HG03354 (cell line): ENCODE measurements at regions not wholly inside any gene's neighbourhood (a gene's known extent, or its start where the extent isn't known, plus 50 kb on each side); places are given as distances from the start of the nearest gene placed in this dataset.

Experiments used
- ATAC-seq: cut with Tn5 transposase; IDR thresholded peaks from one replicate; pipeline ENCODE4 v1.9.1; 2021; ENCODE audit warnings: mild to moderate bottlenecking; ENCODE audit not compliant: unreplicated experiment, poor library complexity, severe bottlenecking

- no peak for ATAC-seq
Measured at GRCh38 chr18:76208678-76209306, 286.2 kb downstream of the ZNF516 start.

- no peak for ATAC-seq
Measured at GRCh38 chr18:76205906-76206305, 289.1 kb downstream of the ZNF516 start.

GRCh38 chr18:76203552-76203951 lies 291.5 kb downstream of the ZNF516 start:
- no peak for ATAC-seq

DNA sequence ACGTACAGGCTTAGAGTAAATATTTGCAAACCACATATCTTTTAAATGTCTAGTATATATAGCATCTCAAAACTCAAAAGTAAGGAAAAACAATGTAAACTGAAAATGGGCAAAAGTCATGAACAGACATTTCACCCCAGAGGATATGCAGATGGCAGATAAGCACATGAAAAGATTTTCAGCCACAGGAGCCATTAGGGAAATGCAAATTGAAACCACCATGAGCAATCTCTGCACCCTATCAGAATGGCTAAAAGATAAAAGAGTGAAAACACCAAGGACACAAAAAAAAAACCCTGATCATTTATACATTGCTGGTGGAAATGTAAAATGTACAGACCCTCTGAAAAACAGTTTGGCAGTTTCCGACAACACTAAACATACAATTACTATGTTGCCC lies 292.7 kb downstream of the ZNF516 start:
- no peak for ATAC-seq

DNA sequence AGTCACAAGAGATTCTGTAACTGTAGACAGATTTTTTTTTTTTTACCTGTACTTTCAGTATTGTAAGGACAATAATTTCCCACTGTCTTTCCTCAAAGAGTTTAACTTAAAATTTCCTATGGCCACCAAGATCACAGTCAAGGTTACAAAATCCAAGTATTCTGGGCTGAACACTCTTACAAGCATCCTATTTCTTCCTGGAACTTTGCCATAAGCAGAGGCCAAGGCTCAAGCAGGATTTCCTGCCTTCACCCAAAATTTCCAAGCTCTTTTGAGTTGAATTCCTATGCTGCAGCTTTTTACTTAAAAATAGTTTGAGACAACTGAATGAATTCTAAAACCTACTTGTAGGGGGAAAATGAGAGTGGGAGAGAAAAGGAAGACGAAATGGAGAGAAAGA lies 299.4 kb downstream of the ZNF516 start:
- no peak for ATAC-seq

- no peak for ATAC-seq
Measured at GRCh38 chr18:76188097-76188496, 306.9 kb downstream of the ZNF516 start.

- no peak for ATAC-seq
Measured at GRCh38 chr18:76179257-76179656, 315.8 kb downstream of the ZNF516 start.

GRCh38 chr18:76177160-76177559 lies 317.9 kb downstream of the ZNF516 start:
- no peak for ATAC-seq

GRCh38 chr18:76174451-76174850 lies 320.6 kb downstream of the ZNF516 start:
- ATAC-seq: no peak

GRCh38 chr18:76169733-76170132 lies 325.3 kb downstream of the ZNF516 start:
- no peak for ATAC-seq

GRCh38 chr18:76167845-76168621 lies 327.0 kb downstream of the ZNF516 start:
- ATAC-seq: no peak

DNA sequence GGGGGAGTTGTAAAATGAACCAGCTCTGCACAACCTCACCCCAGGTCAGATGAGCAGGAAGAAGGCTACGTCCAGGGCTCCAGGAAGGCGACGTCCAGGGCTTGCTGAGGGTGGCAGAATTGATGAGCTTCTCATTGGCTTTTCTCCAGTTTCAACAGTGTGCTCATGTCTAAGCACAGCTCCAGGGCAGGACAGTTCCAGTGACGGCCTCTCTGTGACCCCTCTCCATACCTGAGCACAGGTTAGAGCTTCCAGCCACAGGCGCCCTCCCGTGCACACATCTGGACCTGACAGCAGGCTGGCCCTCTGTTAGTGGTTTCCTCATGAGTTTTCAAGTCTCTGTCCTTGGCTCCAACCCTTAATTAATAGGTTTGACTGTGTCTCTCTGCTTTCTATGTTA lies 327.6 kb downstream of the ZNF516 start:
- no peak for ATAC-seq

GRCh38 chr18:76162886-76163285 lies 332.2 kb downstream of the ZNF516 start:
- ATAC-seq: no peak

DNA sequence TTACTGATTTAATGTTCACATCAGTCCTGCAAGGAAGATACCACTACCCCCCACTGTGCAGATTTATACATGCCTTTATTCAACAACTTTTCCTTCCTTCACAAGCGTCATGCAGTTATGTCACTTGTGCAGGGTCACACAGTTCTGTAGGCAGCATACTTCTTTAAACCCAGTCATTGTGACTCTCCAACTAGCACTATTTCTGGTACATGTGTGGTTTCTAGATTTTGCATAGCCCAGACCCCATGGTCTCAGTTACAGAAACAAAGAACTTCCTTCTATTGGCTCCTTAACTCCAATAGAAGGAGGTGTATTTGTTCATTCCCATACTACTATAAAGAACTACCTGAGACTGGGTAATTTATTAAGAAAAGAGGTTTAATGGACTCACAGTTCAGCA lies 333.1 kb downstream of the ZNF516 start:
- ATAC-seq: no peak

DNA sequence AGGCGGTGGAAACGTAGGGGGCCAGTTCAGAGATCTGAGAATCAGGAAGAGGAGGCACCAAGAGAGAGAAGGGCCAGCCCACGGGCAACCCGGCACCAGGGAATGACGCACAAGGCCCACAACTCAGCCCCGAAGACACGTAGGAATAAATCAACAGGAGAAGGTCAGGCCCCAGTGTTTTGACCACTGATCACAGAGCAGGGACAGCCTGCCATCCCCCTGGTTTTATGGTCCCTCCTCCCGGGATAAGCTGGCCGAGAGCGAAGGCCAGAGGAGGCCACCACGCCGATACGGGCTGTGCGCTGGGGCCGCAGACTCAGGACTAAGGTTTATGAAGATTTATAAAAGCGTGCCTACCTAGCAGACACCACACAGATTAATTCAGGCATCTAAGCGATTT lies 341.4 kb downstream of the ZNF516 start:
- ATAC-seq: no peak

DNA sequence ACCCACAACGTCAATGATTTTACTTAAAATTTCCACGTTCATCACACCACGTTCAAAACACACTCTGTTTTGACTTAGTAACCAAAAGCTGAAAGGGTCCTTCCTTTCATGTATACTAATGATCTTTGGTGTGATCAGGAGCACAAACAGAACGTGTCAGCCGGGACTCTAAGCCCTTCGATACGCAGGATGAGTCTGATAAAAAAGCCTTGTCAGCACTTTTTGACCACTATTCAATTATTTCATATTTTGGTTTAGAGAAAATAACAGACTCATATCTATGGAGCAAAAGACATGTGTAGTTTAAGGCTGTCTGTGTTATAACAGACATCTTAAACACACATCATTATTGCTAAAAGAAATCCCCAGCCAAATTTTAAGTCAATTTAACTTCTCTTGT lies 345.3 kb downstream of the ZNF516 start:
- ATAC-seq: no peak

DNA sequence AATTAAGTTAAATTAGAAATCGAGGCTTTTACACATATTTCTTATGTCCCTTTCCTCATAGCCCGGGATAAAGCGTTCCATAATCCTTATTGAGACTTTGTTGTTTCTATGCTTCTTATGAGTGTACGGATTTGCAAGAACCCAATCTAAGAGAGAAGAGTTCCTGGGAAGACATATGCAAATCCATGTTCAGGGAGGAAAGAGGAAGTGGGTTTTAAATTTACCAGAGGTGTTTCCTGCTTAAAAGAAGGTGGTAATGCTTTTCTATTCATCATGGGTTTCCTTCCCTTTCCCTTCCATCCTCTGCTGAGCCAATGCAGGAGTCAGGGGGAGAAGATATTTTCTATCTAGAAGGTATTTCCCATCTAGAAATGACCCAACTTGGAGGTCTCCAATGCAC lies 345.8 kb downstream of the ZNF516 start:
- no peak for ATAC-seq

DNA sequence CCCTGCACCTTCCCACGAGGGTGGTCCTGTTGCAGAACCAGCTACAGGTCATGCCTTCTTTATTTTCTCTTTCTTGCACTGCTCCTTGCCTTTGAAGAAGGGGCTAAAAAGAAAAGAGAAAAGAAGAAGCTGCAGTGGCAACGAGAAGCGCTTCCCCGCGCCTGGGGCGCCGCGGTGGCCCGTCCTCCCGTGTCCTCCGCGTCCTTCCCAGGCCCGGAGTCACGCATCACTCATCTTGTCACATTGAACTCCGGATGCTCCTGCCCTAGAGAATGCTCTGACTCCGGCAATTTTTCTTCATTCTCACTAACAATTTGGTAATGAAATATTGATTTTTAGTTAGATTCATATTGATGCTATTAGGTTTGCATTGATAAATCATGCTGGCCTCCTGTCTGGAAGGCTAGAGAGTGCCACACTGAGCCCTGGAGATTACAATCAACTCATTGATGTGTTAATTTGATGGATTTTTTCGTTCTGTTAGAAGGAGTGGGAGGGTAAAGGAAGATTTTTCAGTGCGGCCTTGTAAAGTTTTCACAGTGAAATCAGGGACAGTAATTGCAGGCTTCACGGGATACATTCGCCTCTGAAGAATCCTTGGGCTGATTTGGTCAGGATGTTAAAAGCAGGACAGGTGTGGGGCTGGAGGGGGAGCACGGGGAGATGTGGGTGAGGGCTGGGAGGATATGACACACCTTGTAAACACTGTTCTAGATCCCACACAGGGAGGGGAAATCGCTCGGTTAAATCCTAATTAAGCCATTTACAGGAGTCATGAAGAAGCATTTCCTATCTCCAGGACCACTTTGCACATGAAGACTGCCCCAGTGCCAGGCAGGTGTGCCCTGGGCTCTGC lies 349.3 kb downstream of the ZNF516 start:
- ATAC-seq: no peak

- no peak for ATAC-seq
Measured at GRCh38 chr18:76144844-76145243, 350.2 kb downstream of the ZNF516 start.

DNA sequence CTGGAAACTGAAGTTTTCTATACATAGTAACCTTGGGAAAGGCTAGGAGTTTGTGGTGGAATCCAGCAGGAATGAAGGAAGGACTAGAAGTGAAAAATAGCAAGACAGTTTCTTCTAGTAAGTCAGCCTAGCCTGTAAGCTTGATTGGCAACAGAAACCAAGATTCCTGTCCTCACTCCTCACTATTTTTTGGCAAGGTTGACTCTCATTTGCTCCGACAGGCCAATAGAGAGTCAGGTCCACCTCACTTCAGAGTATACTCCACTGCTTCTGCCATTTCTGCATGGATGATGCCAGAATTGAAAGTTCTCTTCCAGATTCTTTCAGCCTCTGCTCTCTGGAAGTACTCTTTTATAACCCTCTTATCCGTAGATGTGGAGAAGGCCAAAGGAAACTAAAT lies 352.4 kb downstream of the ZNF516 start:
- no peak for ATAC-seq

- ATAC-seq: no peak
Measured at GRCh38 chr18:76139844-76140243, 355.2 kb downstream of the ZNF516 start.
